SIG-M5 treated with dmso at 0.1 percent for 504 hours (cell line): ENCODE measurements at regions not wholly inside any gene's neighbourhood (a gene's known extent, or its start where the extent isn't known, plus 50 kb on each side); places are given as distances from the start of the nearest gene placed in this dataset.
"Not testable (repeated sequence)": the region's sequence is repeated elsewhere in the genome, so short reads cannot be mapped to it uniquely, and the experiment has no call there.

Source experiments
- DNase-seq: peaks from one replicate; lab custom pipeline; 2025; ENCODE audit not compliant: unreplicated experiment; lab: John Stamatoyannopoulos, UW

GRCh38 chr21:19224090-19224489, 820.5 kb upstream of the TMPRSS15 start:
- DNase-seq: no peak

GRCh38 chr21:19228226-19228625, 824.6 kb upstream of the TMPRSS15 start:
- no peak for DNase-seq

- DNase-seq: not testable (repeated sequence)
Measured at GRCh38 chr21:19233841-19234240, 830.3 kb upstream of the TMPRSS15 start.

GRCh38 chr21:19236209-19236608, 832.6 kb upstream of the TMPRSS15 start:
- DNase-seq: no peak

GRCh38 chr21:19237608-19238007, 834.0 kb upstream of the TMPRSS15 start:
- no peak for DNase-seq

GRCh38 chr21:19239696-19240095, 836.1 kb upstream of the TMPRSS15 start:
- DNase-seq: no peak

- DNase-seq: no peak
Measured at GRCh38 chr21:19244502-19245187, 841.1 kb upstream of the TMPRSS15 start.

- DNase-seq: no peak
Measured at GRCh38 chr21:19245188-19245580, 841.6 kb upstream of the TMPRSS15 start.

GRCh38 chr21:19246018-19246417, 842.4 kb upstream of the TMPRSS15 start:
- no peak for DNase-seq

- DNase-seq: no peak
Measured at GRCh38 chr21:19256934-19257660, 853.5 kb upstream of the TMPRSS15 start.

GRCh38 chr21:19261731-19262376, 858.3 kb upstream of the TMPRSS15 start:
- no peak for DNase-seq

- no peak for DNase-seq
Measured at GRCh38 chr21:19266636-19267035, 863.1 kb upstream of the TMPRSS15 start.

GRCh38 chr21:19268686-19269085, 865.1 kb upstream of the TMPRSS15 start:
- DNase-seq: no peak

- no peak for DNase-seq
Measured at GRCh38 chr21:19275065-19275464, 871.5 kb upstream of the TMPRSS15 start.

GRCh38 chr21:19276665-19277064, 873.1 kb upstream of the TMPRSS15 start:
- no peak for DNase-seq

GRCh38 chr21:19286876-19287275, 883.3 kb upstream of the TMPRSS15 start:
- no peak for DNase-seq

GRCh38 chr21:19290328-19290727, 886.7 kb upstream of the TMPRSS15 start:
- DNase-seq: no peak

GRCh38 chr21:19320291-19320690, 916.7 kb upstream of the TMPRSS15 start:
- DNase-seq: no peak

- no peak for DNase-seq
Measured at GRCh38 chr21:19321688-19322087, 918.1 kb upstream of the TMPRSS15 start.

GRCh38 chr21:19322360-19322759, 918.8 kb upstream of the TMPRSS15 start:
- DNase-seq: no peak

GRCh38 chr21:19326531-19327319, 923.1 kb upstream of the TMPRSS15 start:
- DNase-seq: no peak
